ENCODE measurements at regions not wholly inside any gene's neighbourhood (a gene's known extent, or its start where the extent isn't known, plus 50 kb on each side); places are given as distances from the start of the nearest gene placed in this dataset.

GRCh38 chr9:82191082-82191770, 202.7 kb downstream of the SPATA31D1 start:
- Histone ChIP-seq H3K27me3 (ENCODE audit: control insufficient read depth in 2 of 2, insufficient read depth in 2 of 2, low read length in 2 of 2) (no peaks in the 10 kb centered on the region), H3K79me2 (ENCODE audit: control insufficient read depth, insufficient read depth, low read length) (no peaks in the 10 kb centered on the region), H2AFZ (ENCODE audit: low read depth, low read length) (no peak overlapping the region), H3K4me1 (replicated peaks in 1 of 2; ENCODE audit: control insufficient read depth in 2 of 2, insufficient read depth in 2 of 2, low read length in 2 of 2) (no peaks in the 10 kb centered on the region), H3K36me3 (ENCODE audit: control insufficient read depth, insufficient read depth, low read length) (no peaks in the 10 kb centered on the region), H3K27ac (ENCODE audit: extremely low read depth, low read depth, low read length) (no peak overlapping the region), H4K20me1 (replicated peaks; ENCODE audit: control insufficient read depth, insufficient read depth, low read length) (no peaks in the 10 kb centered on the region), H3K9ac (ENCODE audit: insufficient read depth in 1 of 2, low read depth in 2 of 2, low read length in 2 of 2) (no peak overlapping the region), H3K9me1 (ENCODE audit: control insufficient read depth, insufficient read depth, low read length) (no peaks in the 10 kb centered on the region), H3K9me3 (replicated peaks; ENCODE audit: control insufficient read depth, insufficient read depth, low read depth, low read length) (no peaks in the 10 kb centered on the region), H3K4me3 (no peak overlapping the region), H3K4me2 (ENCODE audit: insufficient read depth, low read length) (no peak overlapping the region)
- intact Hi-C loops (cut with micrococcal nuclease) (no loop called here), in situ Hi-C loops (cut with MboI) (no loop called here)
- no peak for TF ChIP-seq ZNF589 (CRISPR knock-in tag; IDR thresholded peaks at IDR 0.05; ENCODE audit: low read depth)
- TF ChIP-seq SETDB1 (IDR thresholded peaks at IDR 0.05; ENCODE audit: low read length) = no peak
- no peak for TF ChIP-seq HIVEP1 (CRISPR knock-in tag; IDR thresholded peaks at IDR 0.05)
- no peak for TF ChIP-seq HMG20B (CRISPR knock-in tag; IDR thresholded peaks at IDR 0.05)
- no peak for TF ChIP-seq KLF1 (tag; IDR thresholded peaks at IDR 0.05)
- TF ChIP-seq ZC3H11A (IDR thresholded peaks at IDR 0.05; ENCODE audit: low read depth, low read length) = no peak
- TF ChIP-seq ELF4 (CRISPR knock-in tag; IDR thresholded peaks at IDR 0.05) = no peak
- no peak for TF ChIP-seq MAZ (CRISPR knock-in tag; conservative IDR thresholded peaks at IDR 0.05 in 1 of 2, IDR thresholded peaks at IDR 0.05 in 1 of 2)
- no peak for TF ChIP-seq ZFX (CRISPR knock-in tag; IDR thresholded peaks at IDR 0.05)
- 0% methylated on average over 3 of the region's 4 CpGs for WGBS (ENCODE audit: insufficient coverage, low coverage, missing lambda C conversion rate)
- ATAC-seq = no peak
- CTCF ChIA-PET (ENCODE audit: low intra/inter-chr PET ratio) = no interaction called here
- no peak for DNase-seq (ENCODE audit: extremely low read depth in 1 of 4, low spot score in 3 of 4)
- FAIRE-seq = no peak
- POLR2A ChIA-PET = no interaction called here
- BruUV-seq (replicated peaks) = no TSS peak

Data from K562 (cell line).